ENCODE measurements at regions not wholly inside any gene's neighbourhood (a gene's known extent, or its start where the extent isn't known, plus 50 kb on each side); places are given as distances from the start of the nearest gene placed in this dataset.

GRCh38 chr7:20952916-20953315 lies 166.2 kb upstream of the SP8 start:
- H3K9me3 ChIP-seq (ENCODE audit: insufficient read depth, low read length, severe bottlenecking) = no peaks in the 10 kb centered on the region
- H3K4me1 ChIP-seq (ENCODE audit: insufficient read depth, low read length) = no peaks in the 10 kb centered on the region
- no peaks in the 10 kb centered on the region for H3K27me3 ChIP-seq (ENCODE audit: insufficient read depth, low read length, poor library complexity)
- no peak overlapping the region for H3K9ac ChIP-seq (ENCODE audit: low read depth, low read length)
- H3K4me2 ChIP-seq (ENCODE audit: insufficient read depth, low read length) = no peak overlapping the region
- no peaks in the 10 kb centered on the region for H4K20me1 ChIP-seq (ENCODE audit: insufficient read depth, low read length)
- TF ChIP-seq CTCF (IDR thresholded peaks at IDR 0.05; ENCODE audit: borderline replicate concordance, extremely low read depth, low read length, poor library complexity, severe bottlenecking) (no peak), EZH2 (IDR thresholded peaks at IDR 0.05; ENCODE audit: borderline replicate concordance, low read depth, low read length, severe bottlenecking) (no peak)
- H3K36me3 ChIP-seq (ENCODE audit: insufficient read depth, low read length) = no peaks in the 10 kb centered on the region
- no peak overlapping the region for H3K27ac ChIP-seq (ENCODE audit: low read length)
- H3K4me3 ChIP-seq (ENCODE audit: low read depth in 1 of 2, low read length in 2 of 2) = no peak overlapping the region
- H2AFZ ChIP-seq (ENCODE audit: low read depth, low read length) = no peak overlapping the region
- ATAC-seq (ENCODE audit: insufficient read depth, low read depth) (no peak), DNase-seq (no peak)
- no peaks in the 10 kb centered on the region for H3K79me2 ChIP-seq (ENCODE audit: insufficient read depth, low read length)

GRCh38 chr7:20954711-20955619 lies 168.3 kb upstream of the SP8 start:
- Histone ChIP-seq H3K4me2 (ENCODE audit: insufficient read depth, low read length) (no peak overlapping the region), H2AFZ (ENCODE audit: low read depth, low read length) (no peak overlapping the region), H3K4me1 (ENCODE audit: insufficient read depth, low read length) (no peaks in the 10 kb centered on the region), H3K27me3 (ENCODE audit: insufficient read depth, low read length, poor library complexity) (no peaks in the 10 kb centered on the region), H3K9ac (ENCODE audit: low read depth, low read length) (no peak overlapping the region), H4K20me1 (ENCODE audit: insufficient read depth, low read length) (no peaks in the 10 kb centered on the region), H3K36me3 (ENCODE audit: insufficient read depth, low read length) (no peaks in the 10 kb centered on the region), H3K9me3 (ENCODE audit: insufficient read depth, low read length, severe bottlenecking) (no peaks in the 10 kb centered on the region), H3K79me2 (ENCODE audit: insufficient read depth, low read length) (no peaks in the 10 kb centered on the region), H3K4me3 (ENCODE audit: low read depth in 1 of 2, low read length in 2 of 2) (no peak overlapping the region), H3K27ac (ENCODE audit: low read length) (no peak overlapping the region)
- TF ChIP-seq CTCF (IDR thresholded peaks at IDR 0.05; ENCODE audit: borderline replicate concordance, extremely low read depth, low read length, poor library complexity, severe bottlenecking) = no peak
- ATAC-seq (ENCODE audit: insufficient read depth, low read depth) = no peak
- no peak for DNase-seq

GRCh38 chr7:20958572-20958971 lies 171.9 kb upstream of the SP8 start:
- H3K4me3 ChIP-seq (ENCODE audit: low read depth in 1 of 2, low read length in 2 of 2) = no peak overlapping the region
- H3K79me2 ChIP-seq (ENCODE audit: insufficient read depth, low read length) = no peaks in the 10 kb centered on the region

More at GRCh38 chr7:20958572-20958971, 171.9 kb upstream of the SP8 start:
- Histone ChIP-seq H3K9me3 (ENCODE audit: insufficient read depth, low read length, severe bottlenecking) (no peaks in the 10 kb centered on the region), H3K4me2 (ENCODE audit: insufficient read depth, low read length) (no peak overlapping the region), H3K4me1 (ENCODE audit: insufficient read depth, low read length) (no peaks in the 10 kb centered on the region), H3K27me3 (ENCODE audit: insufficient read depth, low read length, poor library complexity) (no peaks in the 10 kb centered on the region), H2AFZ (ENCODE audit: low read depth, low read length) (no peak overlapping the region), H4K20me1 (ENCODE audit: insufficient read depth, low read length) (no peaks in the 10 kb centered on the region), H3K9ac (ENCODE audit: low read depth, low read length) (no peak overlapping the region), H3K27ac (ENCODE audit: low read length) (no peak overlapping the region), H3K36me3 (ENCODE audit: insufficient read depth, low read length) (no peaks in the 10 kb centered on the region)
- DNase-seq = no peak
- TF ChIP-seq EZH2 (IDR thresholded peaks at IDR 0.05; ENCODE audit: borderline replicate concordance, low read depth, low read length, severe bottlenecking) (no peak), CTCF (IDR thresholded peaks at IDR 0.05; ENCODE audit: borderline replicate concordance, extremely low read depth, low read length, poor library complexity, severe bottlenecking) (no peak)
- ATAC-seq (ENCODE audit: insufficient read depth, low read depth) = no peak

Measured in DND-41 (cell line).